GM23338 (cell line): ENCODE measurements at regions not wholly inside any gene's neighbourhood (a gene's known extent, or its start where the extent isn't known, plus 50 kb on each side); places are given as distances from the start of the nearest gene placed in this dataset.

Experiments used
- CREB1 ChIP-seq: fragments of 250-450 bp; sonication (Bioruptor Pico); IDR thresholded peaks from 2 replicates; pipeline ENCODE4 v1.5.0; 2020; ENCODE audit warnings: low read depth, mild to moderate bottlenecking, moderate library complexity
- CTCF ChIP-seq, 2 experiments: fragments of 200-600 bp in 1 of 2; sonication (generic) in 1 of 2; conservative IDR thresholded peaks; 2 replicates each; pipeline versions ENCODE4 v1.5.1 to v1.6.1; 2016 to 2017; ENCODE audit warnings: antibody characterized with exemption in 2 of 2, low read depth in 2 of 2, mild to moderate bottlenecking in 2 of 2, moderate library complexity in 1 of 2
- ETS1 ChIP-seq: IDR thresholded peaks from 2 replicates; pipeline ENCODE4 v1.6.1; 2016; ENCODE audit warnings: antibody characterized with exemption
- EZH2 ChIP-seq: fragments of 200-600 bp; sonication (generic); IDR thresholded peaks from one replicate; pipeline ENCODE4 v1.8.0; 2017; ENCODE audit warnings: antibody characterized with exemption, mild to moderate bottlenecking, low read depth; ENCODE audit not compliant: unreplicated experiment
- EZH2phosphoT487 ChIP-seq: fragments of 200-600 bp; sonication (generic); IDR thresholded peaks from one replicate; pipeline ENCODE4 v1.8.1; 2018; ENCODE audit warnings: antibody characterized with exemption; ENCODE audit not compliant: unreplicated experiment
- STAT1 ChIP-seq: IDR thresholded peaks from one replicate; pipeline ENCODE4 v1.6.1; 2016; ENCODE audit warnings: antibody characterized with exemption; ENCODE audit not compliant: unreplicated experiment
- ZNF331 ChIP-seq: fragments of 250-450 bp; sonication (Bioruptor Pico); IDR thresholded peaks from 2 replicates; pipeline ENCODE4 v1.5.0; 2020; ENCODE audit warnings: low read depth, mild to moderate bottlenecking, moderate library complexity
- ZNF462 ChIP-seq: fragments of 250-450 bp; sonication (Bioruptor Pico); IDR thresholded peaks from 2 replicates; pipeline ENCODE4 v1.5.0; 2020; ENCODE audit warnings: mild to moderate bottlenecking, moderate library complexity

DNA sequence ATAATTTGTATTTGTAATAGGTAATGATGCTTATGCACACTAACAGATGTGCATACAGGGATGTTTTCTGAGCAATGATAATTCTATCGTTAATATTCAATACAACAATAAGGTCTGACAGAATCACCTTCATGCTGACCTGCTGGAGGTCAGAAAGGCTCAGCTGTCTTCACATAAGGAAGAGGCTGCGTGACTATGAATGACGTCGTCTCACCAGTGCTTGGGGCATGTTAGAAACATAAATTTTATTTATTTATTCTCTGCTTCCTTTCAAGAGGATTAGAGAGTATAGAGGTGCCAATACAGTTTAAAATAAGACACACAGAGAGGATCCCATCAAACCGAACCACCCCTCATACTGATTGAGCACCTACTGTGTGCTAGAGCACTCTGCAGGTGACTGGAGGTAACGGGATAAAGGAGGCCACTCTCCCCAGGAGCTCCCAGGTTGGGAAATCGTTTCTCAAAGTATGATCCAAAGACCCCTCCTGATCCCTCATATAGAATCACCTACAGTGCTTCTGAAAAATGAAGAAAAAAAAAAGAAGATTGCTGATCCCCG is 265.6 kb upstream of the NPVF start (continued):
- TF ChIP-seq ZNF462 (CRISPR knock-in tag), result no peak
- no peak for TF ChIP-seq CREB1 (CRISPR knock-in tag)
- no peak for TF ChIP-seq EZH2
- TF ChIP-seq EZH2phosphoT487, result no peak
- TF ChIP-seq STAT1, result no peak
- TF ChIP-seq ETS1, result no peak
- no peak for TF ChIP-seq CTCF (conservative IDR thresholded peaks at IDR 0.05; ENCODE audit: low read depth in 2 of 2)
- no peak for TF ChIP-seq ZNF331 (CRISPR knock-in tag)
